HepG2 (cell line): ENCODE measurements at regions not wholly inside any gene's neighbourhood (a gene's known extent, or its start where the extent isn't known, plus 50 kb on each side); places are given as distances from the start of the nearest gene placed in this dataset.

Experiments
- AHDC1 ChIP-seq: sonication (generic); formaldehyde crosslinking; IDR thresholded peaks from 2 replicates; pipeline ENCODE4 v1.5.1; 2020; ENCODE audit warnings: mild to moderate bottlenecking, missing genetic modification reagents, borderline replicate concordance
- ATM ChIP-seq: fragments of 450-650 bp; IDR thresholded peaks from 2 replicates; pipeline ENCODE4 v1.7.1; 2017; ENCODE audit warnings: mild to moderate bottlenecking, borderline replicate concordance
- FOXJ3 ChIP-seq: sonication (generic); formaldehyde crosslinking; IDR thresholded peaks from 2 replicates; pipeline ENCODE4 v1.4.0; 2020; ENCODE audit warnings: missing genetic modification reagents, mild to moderate bottlenecking, borderline replicate concordance
- GLMP ChIP-seq: sonication (generic); formaldehyde crosslinking; IDR thresholded peaks from 2 replicates; pipeline ENCODE4 v1.9.0; 2021; ENCODE audit warnings: missing genetic modification reagents, mild to moderate bottlenecking, borderline replicate concordance
- NFATC3 ChIP-seq: sonication (generic); formaldehyde crosslinking; IDR thresholded peaks from 2 replicates; pipeline ENCODE4 v1.5.1; 2020; ENCODE audit warnings: mild to moderate bottlenecking, missing genetic modification reagents
- POGZ ChIP-seq: sonication (generic); formaldehyde crosslinking; IDR thresholded peaks from 2 replicates; pipeline ENCODE4 v1.4.0; 2020; ENCODE audit warnings: mild to moderate bottlenecking, missing genetic modification reagents
- RELA ChIP-seq: sonication (generic); formaldehyde crosslinking; IDR thresholded peaks from 2 replicates; pipeline ENCODE4 v1.4.0; 2020; ENCODE audit warnings: missing genetic modification reagents
- SRSF4 ChIP-seq: fragments of 200-400 bp; formaldehyde crosslinking; IDR thresholded peaks from one replicate; pipeline ENCODE4 v1.6.1; 2018; ENCODE audit warnings: mild to moderate bottlenecking, low read depth, low read length, moderate library complexity; ENCODE audit not compliant: poor library complexity, severe bottlenecking
- ZNF333 ChIP-seq: sonication (generic); formaldehyde crosslinking; IDR thresholded peaks from 2 replicates; pipeline ENCODE4 v1.4.0; 2020; ENCODE audit warnings: mild to moderate bottlenecking, missing genetic modification reagents, borderline replicate concordance
- ZNF33B ChIP-seq: sonication (generic); formaldehyde crosslinking; IDR thresholded peaks from 2 replicates; pipeline ENCODE4 v1.5.1; 2020; ENCODE audit warnings: mild to moderate bottlenecking, missing genetic modification reagents
- ZNF850 ChIP-seq: sonication (generic); formaldehyde crosslinking; conservative IDR thresholded peaks from 2 replicates; pipeline ENCODE4 v1.9.0; 2021; ENCODE audit warnings: mild to moderate bottlenecking, missing genetic modification reagents
- TF ChIP-seq, protein P1 (sequence below): sonication (generic); formaldehyde crosslinking; IDR thresholded peaks from 2 replicates; pipeline ENCODE4 v1.5.1; 2020; ENCODE audit warnings: mild to moderate bottlenecking, missing genetic modification reagents
- TF ChIP-seq, protein P2 (sequence below): IDR thresholded peaks from 2 replicates; pipeline ENCODE4 v1.4.0; 2020; ENCODE audit warnings: mild to moderate bottlenecking, missing genetic modification reagents

GRCh38 chr2:42926434-42927333, 134.3 kb upstream of the HAAO start (continued):
- TF ChIP-seq, protein P1, sequence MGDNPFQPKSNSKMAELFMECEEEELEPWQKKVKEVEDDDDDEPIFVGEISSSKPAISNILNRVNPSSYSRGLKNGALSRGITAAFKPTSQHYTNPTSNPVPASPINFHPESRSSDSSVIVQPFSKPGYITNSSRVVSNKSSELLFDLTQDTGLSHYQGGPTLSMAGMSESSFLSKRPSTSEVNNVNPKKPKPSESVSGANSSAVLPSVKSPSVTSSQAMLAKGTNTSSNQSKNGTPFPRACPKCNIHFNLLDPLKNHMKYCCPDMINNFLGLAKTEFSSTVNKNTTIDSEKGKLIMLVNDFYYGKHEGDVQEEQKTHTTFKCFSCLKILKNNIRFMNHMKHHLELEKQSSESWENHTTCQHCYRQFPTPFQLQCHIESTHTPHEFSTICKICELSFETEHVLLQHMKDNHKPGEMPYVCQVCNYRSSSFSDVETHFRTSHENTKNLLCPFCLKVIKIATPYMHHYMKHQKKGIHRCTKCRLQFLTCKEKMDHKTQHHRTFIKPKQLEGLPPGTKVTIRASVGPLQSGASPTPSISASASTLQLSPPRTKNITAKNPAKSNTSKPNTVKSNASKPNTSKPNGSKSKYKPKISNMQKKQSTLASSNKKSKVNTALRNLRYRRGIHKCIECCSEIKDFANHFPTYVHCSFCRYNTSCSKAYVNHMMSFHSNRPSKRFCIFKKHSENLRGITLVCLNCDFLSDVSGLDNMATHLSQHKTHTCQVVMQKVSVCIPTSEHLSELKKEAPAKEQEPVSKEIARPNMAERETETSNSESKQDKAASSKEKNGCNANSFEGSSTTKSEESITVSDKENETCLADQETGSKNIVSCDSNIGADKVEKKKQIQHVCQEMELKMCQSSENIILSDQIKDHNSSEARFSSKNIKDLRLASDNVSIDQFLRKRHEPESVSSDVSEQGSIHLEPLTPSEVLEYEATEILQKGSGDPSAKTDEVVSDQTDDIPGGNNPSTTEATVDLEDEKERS (CRISPR knock-in tag): no peak; the same call in 1 of the 2 replicates
- TF ChIP-seq GLMP (CRISPR knock-in tag) (no peak), ZNF33B (CRISPR knock-in tag) (no peak), NFATC3 (no peak), SRSF4 (no peak), ZNF333 (no peak; the same call in 1 of the 2 replicates), FOXJ3 (CRISPR knock-in tag) (peak; percentile 48), RELA (CRISPR knock-in tag) (no peak; the same call in 1 of the 2 replicates), ATM (no peak), ZNF850 (CRISPR knock-in tag) (no peak), AHDC1 (CRISPR knock-in tag) (peak; percentile 31; the same call in 1 of the 2 replicates), POGZ (no peak)
- TF ChIP-seq, protein P2, sequence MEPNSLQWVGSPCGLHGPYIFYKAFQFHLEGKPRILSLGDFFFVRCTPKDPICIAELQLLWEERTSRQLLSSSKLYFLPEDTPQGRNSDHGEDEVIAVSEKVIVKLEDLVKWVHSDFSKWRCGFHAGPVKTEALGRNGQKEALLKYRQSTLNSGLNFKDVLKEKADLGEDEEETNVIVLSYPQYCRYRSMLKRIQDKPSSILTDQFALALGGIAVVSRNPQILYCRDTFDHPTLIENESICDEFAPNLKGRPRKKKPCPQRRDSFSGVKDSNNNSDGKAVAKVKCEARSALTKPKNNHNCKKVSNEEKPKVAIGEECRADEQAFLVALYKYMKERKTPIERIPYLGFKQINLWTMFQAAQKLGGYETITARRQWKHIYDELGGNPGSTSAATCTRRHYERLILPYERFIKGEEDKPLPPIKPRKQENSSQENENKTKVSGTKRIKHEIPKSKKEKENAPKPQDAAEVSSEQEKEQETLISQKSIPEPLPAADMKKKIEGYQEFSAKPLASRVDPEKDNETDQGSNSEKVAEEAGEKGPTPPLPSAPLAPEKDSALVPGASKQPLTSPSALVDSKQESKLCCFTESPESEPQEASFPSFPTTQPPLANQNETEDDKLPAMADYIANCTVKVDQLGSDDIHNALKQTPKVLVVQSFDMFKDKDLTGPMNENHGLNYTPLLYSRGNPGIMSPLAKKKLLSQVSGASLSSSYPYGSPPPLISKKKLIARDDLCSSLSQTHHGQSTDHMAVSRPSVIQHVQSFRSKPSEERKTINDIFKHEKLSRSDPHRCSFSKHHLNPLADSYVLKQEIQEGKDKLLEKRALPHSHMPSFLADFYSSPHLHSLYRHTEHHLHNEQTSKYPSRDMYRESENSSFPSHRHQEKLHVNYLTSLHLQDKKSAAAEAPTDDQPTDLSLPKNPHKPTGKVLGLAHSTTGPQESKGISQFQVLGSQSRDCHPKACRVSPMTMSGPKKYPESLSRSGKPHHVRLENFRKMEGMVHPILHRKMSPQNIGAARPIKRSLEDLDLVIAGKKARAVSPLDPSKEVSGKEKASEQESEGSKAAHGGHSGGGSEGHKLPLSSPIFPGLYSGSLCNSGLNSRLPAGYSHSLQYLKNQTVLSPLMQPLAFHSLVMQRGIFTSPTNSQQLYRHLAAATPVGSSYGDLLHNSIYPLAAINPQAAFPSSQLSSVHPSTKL (CRISPR knock-in tag): peak; percentile 78
